ENCODE measurements at regions not wholly inside any gene's neighbourhood (a gene's known extent, or its start where the extent isn't known, plus 50 kb on each side); places are given as distances from the start of the nearest gene placed in this dataset.
"Not testable (repeated sequence)": the region's sequence is repeated elsewhere in the genome, so short reads cannot be mapped to it uniquely, and the experiment has no call there.

- no peak for DNase-seq
- Histone ChIP-seq H3K36me3 (no peaks in the 10 kb centered on the region), H3K27me3 (ENCODE audit: low read depth) (no peaks in the 10 kb centered on the region), H3K9me3 (peaks cover 10% of the 10 kb centered on the region), H3K4me3 (no peak overlapping the region), H3K27ac (no peak overlapping the region), H3K4me1 (no peaks in the 10 kb centered on the region)
- TF ChIP-seq CTCF (IDR thresholded peaks at IDR 0.05): no peak
- ATAC-seq: no peak
- intact Hi-C loops (cut with DNase I): no loop called here
These were observed 240.2 kb upstream of the ZNF608 start for GRCh38 chr5:124986667-124987066.

- intact Hi-C loops (cut with DNase I); ATAC-seq: not testable (repeated sequence)
These were observed 241.3 kb upstream of the ZNF608 start for GRCh38 chr5:124987786-124988185.

GRCh38 chr5:124990723-124991122 is 244.3 kb upstream of the ZNF608 start:
- no peaks in the 10 kb centered on the region for H3K27me3 ChIP-seq (ENCODE audit: low read depth)
- no peaks in the 10 kb centered on the region for H3K9me3 ChIP-seq
- no peak for TF ChIP-seq CTCF (IDR thresholded peaks at IDR 0.05)
- no peaks in the 10 kb centered on the region for H3K36me3 ChIP-seq
- DNase-seq (no peak), ATAC-seq (no peak)
- intact Hi-C loops (cut with DNase I): no loop called here
- no peak overlapping the region for H3K4me3 ChIP-seq
- no peaks in the 10 kb centered on the region for H3K4me1 ChIP-seq
- no peak overlapping the region for H3K27ac ChIP-seq

More at GRCh38 chr5:124987786-124988185, 241.3 kb upstream of the ZNF608 start:
- not testable (repeated sequence) for H3K27ac ChIP-seq; H3K4me3 ChIP-seq; H3K4me1 ChIP-seq; DNase-seq; H3K36me3 ChIP-seq; H3K27me3 ChIP-seq (ENCODE audit: low read depth); H3K9me3 ChIP-seq

- H3K4me3 ChIP-seq: no peak overlapping the region
- no peak for DNase-seq
- no peak overlapping the region for H3K27ac ChIP-seq
- H3K9me3 ChIP-seq: no peaks in the 10 kb centered on the region
- no peak for ATAC-seq
- no peaks in the 10 kb centered on the region for H3K4me1 ChIP-seq
- intact Hi-C loops (cut with DNase I): no loop called here
- TF ChIP-seq CTCF (IDR thresholded peaks at IDR 0.05): no peak
- H3K27me3 ChIP-seq (ENCODE audit: low read depth): no peaks in the 10 kb centered on the region
- H3K36me3 ChIP-seq: no peaks in the 10 kb centered on the region
These were observed 249.0 kb upstream of the ZNF608 start for GRCh38 chr5:124995421-124995820.

- H3K4me3 ChIP-seq: no peak overlapping the region
- no peaks in the 10 kb centered on the region for H3K27me3 ChIP-seq (ENCODE audit: low read depth)
- H3K36me3 ChIP-seq: no peaks in the 10 kb centered on the region
- ATAC-seq (no peak), DNase-seq (no peak)
- no peaks in the 10 kb centered on the region for H3K4me1 ChIP-seq
- intact Hi-C loops (cut with DNase I): no loop called here
- H3K9me3 ChIP-seq: no peaks in the 10 kb centered on the region
- TF ChIP-seq CTCF (IDR thresholded peaks at IDR 0.05): no peak
- H3K27ac ChIP-seq: no peak overlapping the region
These were observed 249.8 kb upstream of the ZNF608 start for GRCh38 chr5:124996023-124996763.

- intact Hi-C loops (cut with DNase I): no loop called here
- no peaks in the 10 kb centered on the region for H3K9me3 ChIP-seq
- H3K4me3 ChIP-seq: no peak overlapping the region
- ATAC-seq (no peak), DNase-seq (no peak)
- TF ChIP-seq CTCF (IDR thresholded peaks at IDR 0.05): no peak
- no peaks in the 10 kb centered on the region for H3K36me3 ChIP-seq
- H3K4me1 ChIP-seq: no peaks in the 10 kb centered on the region
- no peak overlapping the region for H3K27ac ChIP-seq
- H3K27me3 ChIP-seq (ENCODE audit: low read depth): no peaks in the 10 kb centered on the region
These were observed 250.3 kb upstream of the ZNF608 start for GRCh38 chr5:124996764-124997077.
